ENCODE measurements at regions not wholly inside any gene's neighbourhood (a gene's known extent, or its start where the extent isn't known, plus 50 kb on each side); places are given as distances from the start of the nearest gene placed in this dataset.

GRCh38 chrX:35664833-35665232 lies 133.3 kb upstream of the MAGEB16 start:
- H3K36me3 ChIP-seq, result no peaks in the 10 kb centered on the region
- no peaks in the 10 kb centered on the region for H3K9me3 ChIP-seq
- no peaks in the 10 kb centered on the region for H3K27me3 ChIP-seq
- no peak for DNase-seq (ENCODE audit: low spot score in 2 of 2)
- no peak overlapping the region for H3K4me3 ChIP-seq
- intact Hi-C loops (cut with DNase I), result no loop called here
- no peak for TF ChIP-seq CTCF (IDR thresholded peaks at IDR 0.05)
- no peaks in the 10 kb centered on the region for H3K4me1 ChIP-seq
- no peak overlapping the region for H3K27ac ChIP-seq

- no peak for DNase-seq (ENCODE audit: low spot score in 2 of 2)
- Histone ChIP-seq H3K36me3 (no peaks in the 10 kb centered on the region), H3K4me3 (no peak overlapping the region), H3K4me1 (no peaks in the 10 kb centered on the region), H3K27me3 (no peaks in the 10 kb centered on the region), H3K27ac (no peak overlapping the region), H3K9me3 (no peaks in the 10 kb centered on the region)
- intact Hi-C loops (cut with DNase I), result no loop called here
- no peak for TF ChIP-seq CTCF (IDR thresholded peaks at IDR 0.05)
Measured at GRCh38 chrX:35665311-35665710, 132.8 kb upstream of the MAGEB16 start.

GRCh38 chrX:35670889-35671288 lies 127.3 kb upstream of the MAGEB16 start:
- no peak for DNase-seq (ENCODE audit: low spot score in 2 of 2)
- Histone ChIP-seq H3K27me3 (no peaks in the 10 kb centered on the region), H3K9me3 (no peaks in the 10 kb centered on the region), H3K27ac (no peak overlapping the region), H3K36me3 (no peaks in the 10 kb centered on the region), H3K4me1 (no peaks in the 10 kb centered on the region), H3K4me3 (no peak overlapping the region)
- intact Hi-C loops (cut with DNase I), result no loop called here
- TF ChIP-seq CTCF (IDR thresholded peaks at IDR 0.05), result no peak

- no peaks in the 10 kb centered on the region for H3K4me1 ChIP-seq
- no peaks in the 10 kb centered on the region for H3K9me3 ChIP-seq
- no peak for TF ChIP-seq CTCF (IDR thresholded peaks at IDR 0.05)
- intact Hi-C loops (cut with DNase I), result no loop called here
- no peak overlapping the region for H3K27ac ChIP-seq
- no peak for DNase-seq (ENCODE audit: low spot score in 2 of 2)
- no peaks in the 10 kb centered on the region for H3K36me3 ChIP-seq
- no peaks in the 10 kb centered on the region for H3K27me3 ChIP-seq
- no peak overlapping the region for H3K4me3 ChIP-seq
Measured at GRCh38 chrX:35675151-35675550, 123.0 kb upstream of the MAGEB16 start.

- no peak for TF ChIP-seq CTCF (IDR thresholded peaks at IDR 0.05)
- intact Hi-C loops (cut with DNase I), result no loop called here
- DNase-seq (ENCODE audit: low spot score in 2 of 2), result no peak
Measured at GRCh38 chrX:35680940-35681346, 117.2 kb upstream of the MAGEB16 start.

GRCh38 chrX:35682476-35682875 lies 115.7 kb upstream of the MAGEB16 start:
- DNase-seq (ENCODE audit: low spot score in 2 of 2), result no peak
- H3K27ac ChIP-seq, result no peak overlapping the region
- H3K36me3 ChIP-seq, result no peaks in the 10 kb centered on the region
- TF ChIP-seq CTCF (IDR thresholded peaks at IDR 0.05), result no peak
- H3K4me1 ChIP-seq, result no peaks in the 10 kb centered on the region
- H3K27me3 ChIP-seq, result no peaks in the 10 kb centered on the region
- H3K9me3 ChIP-seq, result no peaks in the 10 kb centered on the region
- intact Hi-C loops (cut with DNase I), result no loop called here
- H3K4me3 ChIP-seq, result no peak overlapping the region

More at GRCh38 chrX:35680940-35681346, 117.2 kb upstream of the MAGEB16 start:
- H3K27ac ChIP-seq, result no peak overlapping the region
- no peaks in the 10 kb centered on the region for H3K4me1 ChIP-seq
- H3K4me3 ChIP-seq, result no peak overlapping the region
- H3K36me3 ChIP-seq, result no peaks in the 10 kb centered on the region
- no peaks in the 10 kb centered on the region for H3K27me3 ChIP-seq
- H3K9me3 ChIP-seq, result no peaks in the 10 kb centered on the region

Data from ascending aorta (tissue), 2 donors.